ENCODE measurements at regions not wholly inside any gene's neighbourhood (a gene's known extent, or its start where the extent isn't known, plus 50 kb on each side); places are given as distances from the start of the nearest gene placed in this dataset.

GRCh38 chr7:46989247-46989646, 592.7 kb downstream of the TNS3 start:
- no peak overlapping the region for H4K8ac ChIP-seq (ENCODE audit: extremely low read depth, insufficient read depth, low read length)
- H2AFZ ChIP-seq (ENCODE audit: low read length) = no peak overlapping the region; the same call in 1 of the 2 replicates
- no peak overlapping the region for H3K9ac ChIP-seq (replicated peaks in 1 of 4; ENCODE audit: extremely low read depth in 1 of 4, low read depth in 3 of 4, low read length in 3 of 4)
- H3K36me3 ChIP-seq (ENCODE audit: control insufficient read depth in 2 of 4, insufficient read depth in 4 of 4, low read length in 3 of 4) = no peaks in the 10 kb centered on the region
- no peaks in the 10 kb centered on the region for H3K23me2 ChIP-seq (ENCODE audit: low read depth, low read length)
- H3K4me1 ChIP-seq (replicated peaks in 1 of 4; ENCODE audit: control insufficient read depth in 3 of 4, insufficient read depth in 4 of 4, low read length in 3 of 4) = no peaks in the 10 kb centered on the region
- H3K56ac ChIP-seq (replicated peaks; ENCODE audit: insufficient read length, low read depth, low read length) = no peak overlapping the region
- H3K79me1 ChIP-seq (ENCODE audit: low read depth, low read length) = no peaks in the 10 kb centered on the region
- no peak overlapping the region for H3K18ac ChIP-seq (ENCODE audit: extremely low read depth, low read length)
- POLR2A ChIA-PET (ENCODE audit: partially characterized antibody) = no interaction called here
- no peak overlapping the region for H3K4me2 ChIP-seq (ENCODE audit: insufficient read depth in 1 of 2, low read depth in 2 of 2, low read length in 2 of 2)
- no peak overlapping the region for H2AK5ac ChIP-seq (ENCODE audit: low read depth, low read length)
- no peaks in the 10 kb centered on the region for H4K20me1 ChIP-seq (replicated peaks in 1 of 2; ENCODE audit: control insufficient read depth in 1 of 2, insufficient read depth in 2 of 2, low read length in 2 of 2)
- no peaks in the 10 kb centered on the region for H3K27me3 ChIP-seq (replicated peaks in 1 of 4; ENCODE audit: control insufficient read depth in 3 of 4, extremely low read depth in 1 of 4, insufficient read depth in 3 of 4, low read length in 3 of 4)
- FAIRE-seq = no peak
- no peak for DNase-seq (ENCODE audit: low read depth in 1 of 2, low spot score in 2 of 2)
- H2BK15ac ChIP-seq (ENCODE audit: low read length) = no peak overlapping the region
- H3K9me3 ChIP-seq (ENCODE audit: insufficient read depth in 2 of 2, low read depth in 1 of 2, low read length in 1 of 2) = no peaks in the 10 kb centered on the region
- H3K79me2 ChIP-seq (ENCODE audit: control insufficient read depth in 1 of 2, insufficient read depth in 2 of 2, low read length in 2 of 2) = no peaks in the 10 kb centered on the region
- H2BK12ac ChIP-seq (ENCODE audit: low read depth, low read length) = no peak overlapping the region
- H3K4me3 ChIP-seq (ENCODE audit: extremely low read depth in 1 of 4, insufficient read depth in 2 of 4, low read depth in 3 of 4, low read length in 4 of 4) = no peak overlapping the region
- H4K5ac ChIP-seq (ENCODE audit: insufficient read length, low read depth, low read length) = no peak overlapping the region
- TF ChIP-seq RBBP5 (IDR thresholded peaks at IDR 0.05; ENCODE audit: borderline replicate concordance, low read depth, low read length) (no peak), USF2 (IDR thresholded peaks at IDR 0.05; ENCODE audit: low read length) (no peak), RFX5 (IDR thresholded peaks at IDR 0.05; ENCODE audit: borderline replicate concordance, low read depth, low read length) (no peak)
- H4K91ac ChIP-seq (replicated peaks; ENCODE audit: insufficient read length, low read length) = no peak overlapping the region
- H2BK120ac ChIP-seq (replicated peaks; ENCODE audit: low read depth, low read length) = no peak overlapping the region
- H2BK20ac ChIP-seq (ENCODE audit: low read length) = no peak overlapping the region
- H3K23ac ChIP-seq (ENCODE audit: insufficient read length) = no peak overlapping the region
- no peak overlapping the region for H2BK5ac ChIP-seq (ENCODE audit: low read depth, low read length)
- H3K14ac ChIP-seq (ENCODE audit: insufficient read length) = no peak overlapping the region
- CTCF ChIA-PET (ENCODE audit: partially characterized antibody) = interaction anchor here (0.8 kb wide), 1 partner anchor 58 kb away, joined by 3 read pairs; no protein-coding TSS in a partner anchor
- no peak overlapping the region for H3K27ac ChIP-seq (ENCODE audit: low read depth, low read length)
- H3K4ac ChIP-seq (replicated peaks; ENCODE audit: insufficient read length, low read depth, low read length) = no peak overlapping the region

All from H1 (cell line).